NOMO-1 treated with dmso at 0.1 percent for 144 hours (cell line): ENCODE measurements at regions not wholly inside any gene's neighbourhood (a gene's known extent, or its start where the extent isn't known, plus 50 kb on each side); places are given as distances from the start of the nearest gene placed in this dataset.
"Not testable (repeated sequence)": the region's sequence is repeated elsewhere in the genome, so short reads cannot be mapped to it uniquely, and the experiment has no call there.

Source experiments
- DNase-seq: peaks from one replicate; lab custom pipeline; 2025; ENCODE audit not compliant: unreplicated experiment; lab: John Stamatoyannopoulos, UW

GRCh38 chr4:189551931-189552670 lies 388.6 kb upstream of the FRG1 start:
- DNase-seq = not testable (repeated sequence)

GRCh38 chr4:189560605-189561004 lies 380.1 kb upstream of the FRG1 start:
- DNase-seq = not testable (repeated sequence)

- not testable (repeated sequence) for DNase-seq
These were observed 376.9 kb upstream of the FRG1 start for GRCh38 chr4:189563751-189564150.

- DNase-seq = not testable (repeated sequence)
These were observed 374.4 kb upstream of the FRG1 start for GRCh38 chr4:189566271-189566670.

GRCh38 chr4:189566900-189567299 lies 373.8 kb upstream of the FRG1 start:
- peak; percentile 0 for DNase-seq

- not testable (repeated sequence) for DNase-seq
These were observed 361.0 kb upstream of the FRG1 start for GRCh38 chr4:189579645-189580044.

GRCh38 chr4:189586908-189587632 lies 353.6 kb upstream of the FRG1 start:
- DNase-seq = not testable (repeated sequence)

- not testable (repeated sequence) for DNase-seq
These were observed 351.5 kb upstream of the FRG1 start for GRCh38 chr4:189589201-189589600.

GRCh38 chr4:189592890-189593289 lies 347.8 kb upstream of the FRG1 start:
- no peak for DNase-seq

- DNase-seq = no peak
These were observed 343.3 kb upstream of the FRG1 start for GRCh38 chr4:189597341-189597740.

- DNase-seq = no peak
These were observed 340.4 kb upstream of the FRG1 start for GRCh38 chr4:189600264-189600663.

- DNase-seq = no peak
These were observed 339.8 kb upstream of the FRG1 start for GRCh38 chr4:189600718-189601435.

- not testable (repeated sequence) for DNase-seq
These were observed 337.8 kb upstream of the FRG1 start for GRCh38 chr4:189602827-189603226.

GRCh38 chr4:189610571-189610970 lies 330.1 kb upstream of the FRG1 start:
- not testable (repeated sequence) for DNase-seq

- no peak for DNase-seq
These were observed 327.5 kb upstream of the FRG1 start for GRCh38 chr4:189613207-189613606.

- DNase-seq = no peak
These were observed 325.4 kb upstream of the FRG1 start for GRCh38 chr4:189615217-189615663.

GRCh38 chr4:189617741-189618140 lies 322.9 kb upstream of the FRG1 start:
- DNase-seq = not testable (repeated sequence)

GRCh38 chr4:189619441-189620250 lies 321.0 kb upstream of the FRG1 start:
- DNase-seq = not testable (repeated sequence)

- not testable (repeated sequence) for DNase-seq
These were observed 318.1 kb upstream of the FRG1 start for GRCh38 chr4:189622574-189622973.

- not testable (repeated sequence) for DNase-seq
These were observed 313.6 kb upstream of the FRG1 start for GRCh38 chr4:189627041-189627440.

- not testable (repeated sequence) for DNase-seq
These were observed 310.9 kb upstream of the FRG1 start for GRCh38 chr4:189629733-189630132.
